ENCODE measurements at regions not wholly inside any gene's neighbourhood (a gene's known extent, or its start where the extent isn't known, plus 50 kb on each side); places are given as distances from the start of the nearest gene placed in this dataset.
A peak's percentile ranks its signal among the peaks of the same experiment; 100 is the strongest.

DNA sequence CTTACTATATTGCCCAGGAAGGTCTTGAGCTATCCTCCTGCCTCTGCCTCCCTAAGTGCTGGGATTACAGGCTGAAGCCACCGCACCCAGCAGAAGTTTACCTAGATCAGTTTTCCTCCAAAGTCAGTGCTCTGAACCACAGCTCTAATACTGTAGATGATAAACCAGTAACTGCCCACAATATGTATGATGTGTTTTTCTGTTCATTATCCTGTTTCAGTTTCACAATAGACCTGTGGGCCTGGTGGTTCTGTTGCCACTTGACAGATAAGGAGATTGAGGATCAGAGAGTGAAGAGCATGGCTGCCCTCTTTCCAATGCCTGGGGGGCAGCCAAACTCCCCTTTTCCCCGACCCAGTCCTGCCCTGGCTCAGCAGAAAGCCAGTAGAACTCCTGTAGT lies 87.0 kb downstream of the EFNB1 start:
- intact Hi-C loops (cut with DNase I), result loop anchor here in 1 of 10 donors (10.0 kb wide), 1 partner anchor 149 kb away; no protein-coding TSS in a partner anchor

DNA sequence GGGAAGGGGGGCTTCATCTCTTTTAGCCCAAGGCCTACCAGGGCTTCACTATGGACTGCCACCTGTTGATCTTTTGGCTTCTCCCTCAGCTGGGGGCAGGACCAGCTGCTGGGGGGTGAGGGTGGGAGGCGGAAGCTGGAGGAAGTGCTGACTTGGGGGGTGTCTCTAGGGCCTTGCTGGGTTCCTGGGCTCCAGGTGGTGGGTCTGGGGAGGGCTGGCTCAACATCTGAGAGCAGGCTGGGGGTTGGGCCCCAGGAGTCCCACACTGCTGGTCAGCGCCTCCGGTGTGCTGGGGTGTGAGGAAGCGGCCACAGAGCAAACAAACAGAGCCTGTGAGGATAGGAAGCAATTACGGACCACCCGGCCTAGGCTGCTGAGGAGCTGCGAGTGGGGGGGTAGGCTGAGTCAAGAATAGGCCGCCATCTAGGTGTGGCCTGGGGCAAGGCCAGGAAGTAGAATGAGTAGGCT lies 85.7 kb downstream of the EFNB1 start:
- DNase-seq, result no peak
- no peaks in the 10 kb centered on the region for H3K36me3 ChIP-seq
- ATAC-seq, result no peak
- no peaks in the 10 kb centered on the region for H3K9me3 ChIP-seq
- no peak overlapping the region for H3K4me3 ChIP-seq
- 80 to 91% methylated on average over 1 to 8 of the region's 8 CpGs for WGBS, 2 donors
- TF ChIP-seq, protein P1, sequence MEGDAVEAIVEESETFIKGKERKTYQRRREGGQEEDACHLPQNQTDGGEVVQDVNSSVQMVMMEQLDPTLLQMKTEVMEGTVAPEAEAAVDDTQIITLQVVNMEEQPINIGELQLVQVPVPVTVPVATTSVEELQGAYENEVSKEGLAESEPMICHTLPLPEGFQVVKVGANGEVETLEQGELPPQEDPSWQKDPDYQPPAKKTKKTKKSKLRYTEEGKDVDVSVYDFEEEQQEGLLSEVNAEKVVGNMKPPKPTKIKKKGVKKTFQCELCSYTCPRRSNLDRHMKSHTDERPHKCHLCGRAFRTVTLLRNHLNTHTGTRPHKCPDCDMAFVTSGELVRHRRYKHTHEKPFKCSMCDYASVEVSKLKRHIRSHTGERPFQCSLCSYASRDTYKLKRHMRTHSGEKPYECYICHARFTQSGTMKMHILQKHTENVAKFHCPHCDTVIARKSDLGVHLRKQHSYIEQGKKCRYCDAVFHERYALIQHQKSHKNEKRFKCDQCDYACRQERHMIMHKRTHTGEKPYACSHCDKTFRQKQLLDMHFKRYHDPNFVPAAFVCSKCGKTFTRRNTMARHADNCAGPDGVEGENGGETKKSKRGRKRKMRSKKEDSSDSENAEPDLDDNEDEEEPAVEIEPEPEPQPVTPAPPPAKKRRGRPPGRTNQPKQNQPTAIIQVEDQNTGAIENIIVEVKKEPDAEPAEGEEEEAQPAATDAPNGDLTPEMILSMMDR (IDR thresholded peaks at IDR 0.05), result no peak
- peaks cover 0 to 44% (median 0%) of the 10 kb centered on the region in 7 donors for H3K27me3 ChIP-seq
- intact Hi-C loops (cut with DNase I), result loop anchor here in 1 of 10 donors (10.0 kb wide), 1 partner anchor 150 kb away; no protein-coding TSS in a partner anchor
- peaks cover 0 to 15% (median 0%) of the 10 kb centered on the region in 9 donors for H3K4me1 ChIP-seq
- no peak overlapping the region for H3K27ac ChIP-seq

More for the DNA sequence above, 87.0 kb downstream of the EFNB1 start:
- TF ChIP-seq, protein P1 (IDR thresholded peaks at IDR 0.05), result no peak
- Histone ChIP-seq H3K9me3 (no peaks in the 10 kb centered on the region), H3K27me3 (peaks cover 0 to 39% (median 0%) of the 10 kb centered on the region in 7 donors), H3K4me3 (no peak overlapping the region), H3K36me3 (no peaks in the 10 kb centered on the region), H3K27ac (no peak overlapping the region), H3K4me1 (peaks cover 0 to 12% (median 0%) of the 10 kb centered on the region in 9 donors)
- ATAC-seq (no peak), DNase-seq (no peak)
- 81 to 86% methylated on average over 2 of the region's 2 CpGs for WGBS, 2 donors

DNA sequence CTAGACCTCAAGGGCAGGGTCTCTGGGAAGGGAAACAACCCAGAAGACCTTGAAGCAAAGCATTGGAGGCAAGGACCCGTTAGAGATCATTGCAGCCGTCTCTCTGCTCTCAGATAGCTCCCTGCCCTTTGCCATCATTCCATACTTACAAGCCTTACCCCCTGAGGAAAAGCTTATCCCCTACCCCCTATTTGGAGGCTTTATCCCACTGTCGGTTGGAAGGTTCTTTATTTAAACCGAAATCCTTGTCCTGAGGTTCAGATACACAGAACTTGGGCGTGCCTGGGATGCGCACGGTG lies 84.4 kb downstream of the EFNB1 start:
- H3K27me3 ChIP-seq, result peaks cover 0 to 41% (median 0%) of the 10 kb centered on the region in 7 donors
- no peak overlapping the region for H3K4me3 ChIP-seq
- H3K27ac ChIP-seq, result no peak overlapping the region
- intact Hi-C loops (cut with DNase I), result loop anchor here in 1 of 10 donors (10.0 kb wide), 1 partner anchor 152 kb away; no protein-coding TSS in a partner anchor
- TF ChIP-seq, protein P1 (IDR thresholded peaks at IDR 0.05), result no peak
- peaks cover 0 to 21% (median 0%) of the 10 kb centered on the region in 9 donors for H3K4me1 ChIP-seq
- ATAC-seq (no peak), DNase-seq (no peak)
- no peaks in the 10 kb centered on the region for H3K36me3 ChIP-seq
- WGBS, 2 donors, result 87% methylated on average over 7 of the region's 7 CpGs
- no peaks in the 10 kb centered on the region for H3K9me3 ChIP-seq

DNA sequence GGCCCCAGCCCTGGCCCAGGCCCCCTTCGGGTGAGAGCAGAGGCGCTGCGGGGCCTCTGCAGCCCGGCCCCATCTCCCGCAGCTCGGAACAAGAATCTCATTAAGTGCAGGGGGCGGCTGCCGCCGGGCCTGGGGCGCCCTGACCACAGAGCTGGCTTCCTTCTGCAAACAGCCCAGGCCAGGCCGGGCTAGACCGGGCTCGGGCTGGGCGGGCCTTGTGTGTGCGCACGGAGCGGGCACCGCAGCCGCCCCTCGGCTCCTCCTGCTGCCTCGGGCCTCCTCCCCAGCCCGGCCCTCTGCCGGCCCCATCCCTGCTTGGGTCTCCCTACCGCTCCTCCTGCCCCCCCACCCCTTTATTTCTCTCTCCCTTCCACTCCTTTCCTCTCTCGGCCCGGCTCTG lies 83.3 kb downstream of the EFNB1 start:
- H3K4me3 ChIP-seq, result no peak overlapping the region
- no peak overlapping the region for H3K27ac ChIP-seq
- ATAC-seq, result peak in 2 of 8 donors; percentile 34 to 36
- H3K27me3 ChIP-seq, result peaks cover 0 to 35% (median 0%) of the 10 kb centered on the region in 7 donors
- WGBS, 2 donors, result 83 to 100% methylated on average over 2 to 26 of the region's 26 CpGs
- TF ChIP-seq, protein P1 (IDR thresholded peaks at IDR 0.05), result no peak
- no peak for DNase-seq
- peaks cover 0 to 21% (median 0%) of the 10 kb centered on the region in 9 donors for H3K4me1 ChIP-seq
- intact Hi-C loops (cut with DNase I), result loop anchor here in 1 of 10 donors (10.0 kb wide), 1 partner anchor 153 kb away; no protein-coding TSS in a partner anchor
- no peaks in the 10 kb centered on the region for H3K9me3 ChIP-seq
- H3K36me3 ChIP-seq, result no peaks in the 10 kb centered on the region

All from heart right ventricle (tissue), 16 donors.